GM12872 (cell line): ENCODE measurements at regions not wholly inside any gene's neighbourhood (a gene's known extent, or its start where the extent isn't known, plus 50 kb on each side); places are given as distances from the start of the nearest gene placed in this dataset.

Source experiments
- CTCF ChIP-seq: IDR thresholded peaks from 3 replicates; pipeline ENCODE4 v1.5.1; 2011; ENCODE audit warnings: low read depth, mild to moderate bottlenecking, low read length, moderate library complexity; ENCODE audit not compliant: insufficient read depth

- no peak for TF ChIP-seq CTCF
These were observed 408.1 kb downstream of the SETD4 start for GRCh38 chr21:35652196-35652595.

- TF ChIP-seq CTCF = no peak
These were observed 409.1 kb downstream of the SETD4 start for GRCh38 chr21:35651196-35651595.

GRCh38 chr21:35649186-35649585 lies 411.1 kb downstream of the SETD4 start:
- no peak for TF ChIP-seq CTCF

GRCh38 chr21:35648512-35648911 lies 411.8 kb downstream of the SETD4 start:
- no peak for TF ChIP-seq CTCF

- TF ChIP-seq CTCF = no peak
These were observed 413.7 kb downstream of the SETD4 start for GRCh38 chr21:35646606-35647005.

- TF ChIP-seq CTCF = no peak
These were observed 414.3 kb downstream of the SETD4 start for GRCh38 chr21:35645991-35646390.

GRCh38 chr21:35644523-35644922 lies 415.8 kb downstream of the SETD4 start:
- TF ChIP-seq CTCF = no peak

- no peak for TF ChIP-seq CTCF
These were observed 417.1 kb downstream of the SETD4 start for GRCh38 chr21:35643176-35643575.
